Kidney (tissue), 13 donors: ENCODE measurements at regions not wholly inside any gene's neighbourhood (a gene's known extent, or its start where the extent isn't known, plus 50 kb on each side); places are given as distances from the start of the nearest gene placed in this dataset.

Experiments
- DNase-seq, 5 donors: peaks; one replicate each; pipeline ENCODE4 v3.0.0-alpha.2; 2013 to 2020
- FAIRE-seq: peaks from 2 replicates; lab custom pipeline; 2012; peaks lifted over from hg19 to GRCh38; lab: Jason Lieb, UNC
- H3K27ac ChIP-seq, 2 donors: one replicate each; pipeline ENCODE4 v1.7.0; 2013; ENCODE audit warnings: low read depth in 2 of 2, low read length in 2 of 2, inconsistent platforms in 1 of 2
- H3K27me3 ChIP-seq: one replicate; pipeline ENCODE4 v1.7.1; 2013; ENCODE audit warnings: low read length, inconsistent platforms; ENCODE audit not compliant: control insufficient read depth, insufficient read depth
- H3K36me3 ChIP-seq, 3 donors: one replicate each; pipeline versions ENCODE4 v1.7.0 to v1.7.1; 2013; ENCODE audit warnings: low read length in 3 of 3, control low read depth in 1 of 3, inconsistent platforms in 1 of 3; ENCODE audit not compliant: insufficient read depth in 3 of 3, control insufficient read depth in 2 of 3
- H3K4me1 ChIP-seq, 3 donors: one replicate each; pipeline versions ENCODE4 v1.7.0 to v1.7.1; 2013; ENCODE audit warnings: low read length in 3 of 3, inconsistent platforms in 1 of 3, low read depth in 1 of 3; ENCODE audit not compliant: control insufficient read depth in 2 of 3, insufficient read depth in 2 of 3
- H3K4me3 ChIP-seq, 3 donors: one replicate each; pipeline versions ENCODE4 v1.7.0 to v1.8.1; 2013; ENCODE audit warnings: low read length in 3 of 3, control low read depth in 1 of 3, inconsistent platforms in 1 of 3
- H3K9ac ChIP-seq, 3 donors: one replicate each; pipeline versions ENCODE4 v1.7.0 to v1.7.1; 2013; ENCODE audit warnings: low read length in 3 of 3, control low read depth in 1 of 3, inconsistent platforms in 1 of 3
- H3K9me3 ChIP-seq, 3 donors: one replicate each; pipeline versions ENCODE4 v1.7.0 to v1.7.1; 2013; ENCODE audit warnings: low read length in 3 of 3, control low read depth in 1 of 3, inconsistent platforms in 1 of 3; ENCODE audit not compliant: control insufficient read depth in 2 of 3, insufficient read depth in 1 of 3
- CTCF ChIP-seq: IDR thresholded peaks from 3 replicates; pipeline ENCODE4 v1.5.1; 2012; ENCODE audit warnings: mild to moderate bottlenecking, moderate library complexity, borderline replicate concordance; ENCODE audit not compliant: insufficient read depth; ENCODE audit errors: extremely low read depth
- intact Hi-C: fragments of 100-400 bp; cut with DNase I; formaldehyde crosslinking; loops from one replicate; pipeline ENCODE4 v1.11.1; 2022
- donor health status: control.
- donor health status: control.
- donor health status: control.
- donor health status: control.
- donor health status: control.
- donor health status: DM: yes; HTN: yes; CAD: no.
- donor health status: Normal renal cell carcinoma (clear cell type).

- intact Hi-C loops: no loop called here
- FAIRE-seq (no peak), DNase-seq (no peak)
- H3K27me3 ChIP-seq: no peaks in the 10 kb centered on the region
- no peak for TF ChIP-seq CTCF
- no peaks in the 10 kb centered on the region for H3K36me3 ChIP-seq
- H3K27ac ChIP-seq: no peak overlapping the region
- H3K4me1 ChIP-seq: no peaks in the 10 kb centered on the region
- H3K9ac ChIP-seq: no peak overlapping the region
- H3K4me3 ChIP-seq: no peak overlapping the region
- H3K9me3 ChIP-seq: no peaks in the 10 kb centered on the region
Measured at GRCh38 chr3:145533696-145534095, 627.3 kb downstream of the PLOD2 start.

- no peak for FAIRE-seq
- Histone ChIP-seq H3K9me3 (peaks cover 0 to 3% (median 0%) of the 10 kb centered on the region in 3 donors), H3K27ac (no peak overlapping the region), H3K9ac (no peak overlapping the region), H3K4me1 (no peaks in the 10 kb centered on the region), H3K27me3 (no peaks in the 10 kb centered on the region), H3K36me3 (no peaks in the 10 kb centered on the region), H3K4me3 (no peak overlapping the region)
- no peak for TF ChIP-seq CTCF
- intact Hi-C loops: no loop called here
- no peak for DNase-seq
Measured at GRCh38 chr3:145536461-145536860, 624.5 kb downstream of the PLOD2 start.

GRCh38 chr3:145550522-145550921 lies 610.5 kb downstream of the PLOD2 start:
- Histone ChIP-seq H3K36me3 (no peaks in the 10 kb centered on the region), H3K9me3 (no peaks in the 10 kb centered on the region), H3K27ac (no peak overlapping the region), H3K4me3 (no peak overlapping the region), H3K9ac (no peak overlapping the region), H3K4me1 (no peaks in the 10 kb centered on the region), H3K27me3 (no peaks in the 10 kb centered on the region)
- TF ChIP-seq CTCF: no peak
- DNase-seq (peak in 2 of 5 donors; percentile 10 to 23), FAIRE-seq (no peak)
- intact Hi-C loops: no loop called here

- H3K9ac ChIP-seq: no peak overlapping the region
- intact Hi-C loops: no loop called here
- no peak overlapping the region for H3K4me3 ChIP-seq
- H3K4me1 ChIP-seq: no peaks in the 10 kb centered on the region
- no peaks in the 10 kb centered on the region for H3K36me3 ChIP-seq
- DNase-seq: peak in 3 of 5 donors; percentile 10 to 47 (median 22)
- H3K27ac ChIP-seq: no peak overlapping the region
- no peak for TF ChIP-seq CTCF
- no peak for FAIRE-seq
- no peaks in the 10 kb centered on the region for H3K9me3 ChIP-seq
- no peaks in the 10 kb centered on the region for H3K27me3 ChIP-seq
Measured at GRCh38 chr3:145557405-145557804, 603.6 kb downstream of the PLOD2 start.
